ENCODE measurements at regions not wholly inside any gene's neighbourhood (a gene's known extent, or its start where the extent isn't known, plus 50 kb on each side); places are given as distances from the start of the nearest gene placed in this dataset.

- WGBS, 5 donors, result 57 to 92% (median 76%) methylated on average over 3 of the region's 3 CpGs
- no peaks in the 10 kb centered on the region for H3K36me3 ChIP-seq
- H3K4me3 ChIP-seq, result no peak overlapping the region
- no peak for TF ChIP-seq POLR2A (IDR thresholded peaks at IDR 0.05)
- no peak for TF ChIP-seq CTCF (IDR thresholded peaks at IDR 0.05 in 8 of 11, conservative IDR thresholded peaks at IDR 0.05 in 3 of 11)
- TF ChIP-seq POLR2AphosphoS5 (IDR thresholded peaks at IDR 0.05), result no peak
- intact Hi-C loops (cut with DNase I; ENCODE audit: low total_unique reads), result no loop called here
- no peaks in the 10 kb centered on the region for H3K27me3 ChIP-seq (replicated peaks in 1 of 7)
- H3K9me3 ChIP-seq, result no peaks in the 10 kb centered on the region
- DNase-seq, result no peak
- H3K27ac ChIP-seq, result no peak overlapping the region
- no peaks in the 10 kb centered on the region for H3K4me1 ChIP-seq
Measured at GRCh38 chr14:58738189-58738836, 100.6 kb downstream of the DACT1 start.

- Histone ChIP-seq H3K27ac (no peak overlapping the region), H3K4me3 (no peak overlapping the region), H3K9me3 (no peaks in the 10 kb centered on the region), H3K27me3 (replicated peaks in 1 of 7) (no peaks in the 10 kb centered on the region), H3K4me1 (no peaks in the 10 kb centered on the region), H3K36me3 (no peaks in the 10 kb centered on the region)
- TF ChIP-seq POLR2AphosphoS5 (IDR thresholded peaks at IDR 0.05), result no peak
- no peak for TF ChIP-seq POLR2A (IDR thresholded peaks at IDR 0.05)
- no peak for TF ChIP-seq CTCF (IDR thresholded peaks at IDR 0.05 in 8 of 11, conservative IDR thresholded peaks at IDR 0.05 in 3 of 11)
- intact Hi-C loops (cut with DNase I; ENCODE audit: low total_unique reads), result no loop called here
- 78 to 92% (median 83%) methylated on average over 2 of the region's 2 CpGs for WGBS, 5 donors
- no peak for DNase-seq
Measured at GRCh38 chr14:58738876-58739275, 101.1 kb downstream of the DACT1 start.

GRCh38 chr14:58739674-58740073 is 101.9 kb downstream of the DACT1 start:
- H3K27ac ChIP-seq, result no peak overlapping the region
- WGBS, 5 donors, result 84 to 95% (median 90%) methylated on average over 3 of the region's 3 CpGs

More at GRCh38 chr14:58739674-58740073, 101.9 kb downstream of the DACT1 start:
- H3K4me1 ChIP-seq, result no peaks in the 10 kb centered on the region
- H3K27me3 ChIP-seq (replicated peaks in 1 of 7), result no peaks in the 10 kb centered on the region
- no peaks in the 10 kb centered on the region for H3K9me3 ChIP-seq
- intact Hi-C loops (cut with DNase I; ENCODE audit: low total_unique reads), result no loop called here
- no peaks in the 10 kb centered on the region for H3K36me3 ChIP-seq
- no peak for DNase-seq
- H3K4me3 ChIP-seq, result no peak overlapping the region
- no peak for TF ChIP-seq POLR2AphosphoS5 (IDR thresholded peaks at IDR 0.05)
- TF ChIP-seq CTCF (IDR thresholded peaks at IDR 0.05 in 8 of 11, conservative IDR thresholded peaks at IDR 0.05 in 3 of 11), result no peak
- no peak for TF ChIP-seq POLR2A (IDR thresholded peaks at IDR 0.05)
